Mammary epithelial cell (primary cell): ENCODE measurements at regions not wholly inside any gene's neighbourhood (a gene's known extent, or its start where the extent isn't known, plus 50 kb on each side); places are given as distances from the start of the nearest gene placed in this dataset.

Experiments
- CTCF ChIP-seq, 2 donors: IDR thresholded peaks in 1 of 2; conservative IDR thresholded peaks in 1 of 2; 2 replicates each; pipeline ENCODE4 v1.5.1; 2011 to 2012; ENCODE audit warnings: inconsistent platforms in 2 of 2, low read length in 2 of 2, mild to moderate bottlenecking in 2 of 2, control low read depth in 1 of 2, low read depth in 1 of 2; ENCODE audit not compliant: insufficient read depth in 1 of 2; ENCODE audit errors: extremely low read depth in 1 of 2
- EZH2 ChIP-seq: IDR thresholded peaks from 2 replicates; pipeline ENCODE4 v1.6.1; 2012; ENCODE audit warnings: low read length, inconsistent platforms, borderline replicate concordance

GRCh38 chr15:63446255-63446654 lies 58.1 kb upstream of the USP3 start:
- no peak for TF ChIP-seq CTCF (conservative IDR thresholded peaks at IDR 0.05 in 1 of 2, IDR thresholded peaks at IDR 0.05 in 1 of 2; ENCODE audit: extremely low read depth in 1 of 2, insufficient read depth in 1 of 2, low read depth in 1 of 2, low read length in 2 of 2)
- no peak for TF ChIP-seq EZH2
